DOHH2 (cell line): ENCODE measurements at regions not wholly inside any gene's neighbourhood (a gene's known extent, or its start where the extent isn't known, plus 50 kb on each side); places are given as distances from the start of the nearest gene placed in this dataset.

Source experiments
- H3F3A ChIP-seq: fragments of 200-600 bp; sonication (generic), shearing (Covaris generic); 2 replicates; pipeline ENCODE4 v1.6.0; 2016; ENCODE audit warnings: antibody characterized with exemption, mild to moderate bottlenecking; ENCODE audit not compliant: control insufficient read depth, insufficient read depth
- H3K27ac ChIP-seq: fragments of 200-600 bp; sonication (generic); 2 replicates; pipeline ENCODE4 v1.5.1; 2014; ENCODE audit warnings: low read depth, mild to moderate bottlenecking, low read length, moderate library complexity
- H3K27me3 ChIP-seq: fragments of 200-600 bp; sonication (generic); 2 replicates; pipeline ENCODE4 v1.6.1; 2014; ENCODE audit warnings: mild to moderate bottlenecking, low read length, mixed read lengths; ENCODE audit not compliant: control insufficient read depth
- H3K36me3 ChIP-seq: fragments of 200-600 bp; sonication (generic); 2 replicates; pipeline ENCODE4 v1.6.1; 2014; ENCODE audit warnings: mild to moderate bottlenecking, low read length, moderate library complexity, mixed read lengths; ENCODE audit not compliant: control insufficient read depth
- H3K4me1 ChIP-seq: fragments of 200-600 bp; sonication (generic); 2 replicates; pipeline ENCODE4 v1.6.1; 2014; ENCODE audit warnings: mild to moderate bottlenecking, low read length, mixed read lengths; ENCODE audit not compliant: control insufficient read depth
- H3K4me2 ChIP-seq: fragments of 200-600 bp; sonication (generic); 2 replicates; pipeline ENCODE4 v1.6.0; 2014; ENCODE audit warnings: mild to moderate bottlenecking, low read length, moderate library complexity
- H3K4me3 ChIP-seq: fragments of 200-600 bp; sonication (generic); 2 replicates; pipeline ENCODE4 v1.5.1; 2014; ENCODE audit warnings: mild to moderate bottlenecking, low read length, mixed read lengths
- H3K79me2 ChIP-seq: fragments of 200-600 bp; sonication (generic); 2 replicates; pipeline ENCODE4 v1.6.1; 2014; ENCODE audit warnings: mild to moderate bottlenecking, low read length, mixed read lengths; ENCODE audit not compliant: control insufficient read depth
- H3K9me2 ChIP-seq: fragments of 200-600 bp; sonication (generic); replicated peaks from 2 replicates; pipeline ENCODE4 v1.6.1; 2014; ENCODE audit warnings: mild to moderate bottlenecking, low read length, mixed read lengths; ENCODE audit not compliant: control insufficient read depth
- H3K9me3 ChIP-seq: fragments of 200-600 bp; sonication (generic); 2 replicates; pipeline ENCODE4 v1.6.1; 2014; ENCODE audit warnings: antibody characterized with exemption, low read length, mixed read lengths; ENCODE audit not compliant: control insufficient read depth, insufficient read depth
- H4K20me1 ChIP-seq: fragments of 200-600 bp; sonication (generic); 2 replicates; pipeline ENCODE4 v1.6.0; 2014; ENCODE audit warnings: low read depth, mild to moderate bottlenecking, antibody characterized with exemption, low read length, moderate library complexity; ENCODE audit not compliant: control insufficient read depth, insufficient read depth
- EZH2phosphoT487 ChIP-seq: fragments of 200-600 bp; sonication (generic); IDR thresholded peaks from 2 replicates; pipeline ENCODE4 v1.6.1; 2017; ENCODE audit warnings: borderline replicate concordance, mild to moderate bottlenecking, antibody characterized with exemption, low read length, moderate library complexity, mixed read lengths
- TF ChIP-seq, protein P1 (sequence below): fragments of 200-600 bp; sonication (generic); IDR thresholded peaks from one replicate; pipeline ENCODE4 v1.5.1; 2014; ENCODE audit warnings: antibody characterized with exemption, mild to moderate bottlenecking, low read depth, low read length; ENCODE audit not compliant: poor library complexity, severe bottlenecking

DNA sequence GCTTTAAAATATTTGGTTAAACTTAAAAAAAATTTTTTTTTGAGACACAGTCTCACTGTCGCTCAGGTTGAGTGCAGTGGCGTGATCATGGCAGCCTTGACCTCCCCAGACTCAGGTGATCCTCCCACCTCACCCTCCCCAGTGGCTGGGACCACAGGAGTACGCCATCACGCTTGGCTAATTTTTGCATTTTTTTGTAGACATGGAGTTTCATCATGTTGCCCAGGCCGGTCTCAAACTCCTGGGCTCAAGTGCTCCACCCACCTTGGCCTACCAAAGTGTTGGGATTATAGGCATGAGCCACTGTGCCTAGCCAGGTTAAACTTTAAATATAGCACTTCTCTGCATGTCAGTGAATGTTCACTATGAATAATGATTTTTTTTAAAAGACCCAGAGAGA is 224.5 kb upstream of the RFX3 start:
- Histone ChIP-seq H4K20me1 (no peaks in the 10 kb centered on the region), H3K27me3 (no peaks in the 10 kb centered on the region), H3K4me2 (no peak overlapping the region), H3K9me3 (no peaks in the 10 kb centered on the region), H3F3A (no peaks in the 10 kb centered on the region), H3K4me3 (no peak overlapping the region), H3K27ac (no peak overlapping the region), H3K36me3 (no peaks in the 10 kb centered on the region), H3K9me2 (no peaks in the 10 kb centered on the region), H3K79me2 (no peaks in the 10 kb centered on the region), H3K4me1 (no peaks in the 10 kb centered on the region)
- TF ChIP-seq EZH2phosphoT487 = no peak
- TF ChIP-seq, protein P1, sequence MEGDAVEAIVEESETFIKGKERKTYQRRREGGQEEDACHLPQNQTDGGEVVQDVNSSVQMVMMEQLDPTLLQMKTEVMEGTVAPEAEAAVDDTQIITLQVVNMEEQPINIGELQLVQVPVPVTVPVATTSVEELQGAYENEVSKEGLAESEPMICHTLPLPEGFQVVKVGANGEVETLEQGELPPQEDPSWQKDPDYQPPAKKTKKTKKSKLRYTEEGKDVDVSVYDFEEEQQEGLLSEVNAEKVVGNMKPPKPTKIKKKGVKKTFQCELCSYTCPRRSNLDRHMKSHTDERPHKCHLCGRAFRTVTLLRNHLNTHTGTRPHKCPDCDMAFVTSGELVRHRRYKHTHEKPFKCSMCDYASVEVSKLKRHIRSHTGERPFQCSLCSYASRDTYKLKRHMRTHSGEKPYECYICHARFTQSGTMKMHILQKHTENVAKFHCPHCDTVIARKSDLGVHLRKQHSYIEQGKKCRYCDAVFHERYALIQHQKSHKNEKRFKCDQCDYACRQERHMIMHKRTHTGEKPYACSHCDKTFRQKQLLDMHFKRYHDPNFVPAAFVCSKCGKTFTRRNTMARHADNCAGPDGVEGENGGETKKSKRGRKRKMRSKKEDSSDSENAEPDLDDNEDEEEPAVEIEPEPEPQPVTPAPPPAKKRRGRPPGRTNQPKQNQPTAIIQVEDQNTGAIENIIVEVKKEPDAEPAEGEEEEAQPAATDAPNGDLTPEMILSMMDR = no peak

DNA sequence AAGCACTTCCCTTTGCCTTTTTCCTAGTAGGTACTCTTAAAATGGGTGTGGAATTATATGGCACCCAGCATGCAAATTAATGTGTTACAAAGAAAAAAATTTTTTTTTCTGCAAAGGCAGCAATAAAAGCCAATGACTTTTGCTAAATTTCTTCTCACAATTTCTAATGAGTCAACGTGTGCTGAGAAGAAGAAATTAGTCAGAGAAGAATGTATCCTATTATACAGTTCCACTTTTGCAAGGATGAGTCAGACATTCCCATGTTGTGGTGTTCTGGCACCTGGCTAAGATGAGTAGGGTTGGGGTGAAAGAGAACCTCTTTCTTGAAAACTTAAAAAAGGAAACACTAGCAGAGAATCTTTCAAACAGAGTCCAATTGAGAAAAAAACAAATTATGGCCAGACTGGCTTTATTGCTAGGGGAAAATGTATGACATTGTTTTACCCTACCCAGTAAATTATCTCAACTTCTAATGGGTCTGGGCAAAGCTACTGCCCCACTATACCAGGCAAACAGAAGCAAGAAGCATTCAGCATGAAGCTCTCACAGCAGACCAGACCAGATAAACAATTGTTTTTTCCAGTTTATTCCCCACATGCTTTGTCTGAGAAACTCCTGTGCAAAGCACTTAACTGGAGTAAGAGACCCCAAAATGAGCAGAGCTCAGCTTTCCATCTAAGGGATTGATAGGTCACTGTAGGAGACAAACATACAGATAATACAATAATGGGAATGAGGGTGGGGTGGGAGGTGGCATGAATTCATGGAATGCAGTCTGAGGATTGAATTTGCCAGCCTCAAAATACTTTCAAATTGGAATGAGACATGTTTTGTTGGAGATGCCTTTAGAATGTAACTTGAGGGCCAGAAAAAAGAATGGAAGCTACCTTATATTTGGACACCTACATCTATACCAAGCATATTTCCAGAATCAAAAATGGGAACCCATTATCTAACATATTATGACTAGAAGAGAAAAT is 220.8 kb upstream of the RFX3 start:
- no peaks in the 10 kb centered on the region for H3K9me3 ChIP-seq
- H3K9me2 ChIP-seq = no peaks in the 10 kb centered on the region
- H4K20me1 ChIP-seq = no peaks in the 10 kb centered on the region
- H3K4me1 ChIP-seq = no peaks in the 10 kb centered on the region
- no peak overlapping the region for H3K4me3 ChIP-seq
- no peak overlapping the region for H3K4me2 ChIP-seq
- H3K36me3 ChIP-seq = no peaks in the 10 kb centered on the region
- H3K79me2 ChIP-seq = no peaks in the 10 kb centered on the region
- TF ChIP-seq, protein P1 = no peak
- no peak for TF ChIP-seq EZH2phosphoT487
- H3K27ac ChIP-seq = no peak overlapping the region
- H3F3A ChIP-seq = no peaks in the 10 kb centered on the region
- H3K27me3 ChIP-seq = no peaks in the 10 kb centered on the region

DNA sequence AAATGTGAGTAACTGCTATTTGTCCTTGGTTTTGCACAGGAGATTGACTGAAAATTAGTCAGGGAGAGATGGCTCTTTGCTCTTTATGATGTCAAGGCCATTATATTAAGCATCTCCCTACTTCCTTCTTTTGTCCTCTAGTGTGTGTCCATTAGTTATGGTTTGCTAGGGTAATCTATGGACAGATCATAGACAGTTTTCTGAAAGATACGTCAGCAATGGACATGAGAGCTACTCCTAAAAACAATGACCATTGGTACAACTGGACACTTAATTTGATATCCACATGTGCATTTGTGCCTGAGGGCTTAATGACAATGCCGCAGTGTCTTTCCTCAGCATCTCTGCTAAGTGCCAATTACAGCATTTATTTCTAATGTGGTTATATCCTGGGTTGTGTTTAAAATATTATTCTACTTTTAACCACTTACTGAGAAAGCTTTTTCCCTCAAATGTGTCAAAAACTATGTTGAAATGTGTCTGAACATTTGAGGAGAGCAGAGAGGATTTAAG is 218.2 kb upstream of the RFX3 start:
- Histone ChIP-seq H3K27me3 (no peaks in the 10 kb centered on the region), H3K9me3 (no peaks in the 10 kb centered on the region), H3K9me2 (no peaks in the 10 kb centered on the region), H3K4me1 (no peaks in the 10 kb centered on the region), H4K20me1 (no peaks in the 10 kb centered on the region), H3K79me2 (no peaks in the 10 kb centered on the region), H3K27ac (no peak overlapping the region), H3K4me2 (no peak overlapping the region), H3K36me3 (no peaks in the 10 kb centered on the region), H3F3A (no peaks in the 10 kb centered on the region), H3K4me3 (no peak overlapping the region)
- TF ChIP-seq, protein P1 = no peak
- no peak for TF ChIP-seq EZH2phosphoT487
